HG03432 (cell line): ENCODE measurements at regions not wholly inside any gene's neighbourhood (a gene's known extent, or its start where the extent isn't known, plus 50 kb on each side); places are given as distances from the start of the nearest gene placed in this dataset.
A peak's percentile ranks its signal among the peaks of the same experiment; 100 is the strongest.
"Not testable (repeated sequence)": the region's sequence is repeated elsewhere in the genome, so short reads cannot be mapped to it uniquely, and the experiment has no call there.

Experiments
- ATAC-seq: cut with Tn5 transposase; IDR thresholded peaks from one replicate; pipeline ENCODE4 v1.9.1; 2021; ENCODE audit warnings: mild to moderate bottlenecking, moderate library complexity; ENCODE audit not compliant: unreplicated experiment

GRCh38 chr2:194870974-194871535 is 786.0 kb upstream of the SLC39A10 start:
- ATAC-seq = peak; percentile 48

DNA sequence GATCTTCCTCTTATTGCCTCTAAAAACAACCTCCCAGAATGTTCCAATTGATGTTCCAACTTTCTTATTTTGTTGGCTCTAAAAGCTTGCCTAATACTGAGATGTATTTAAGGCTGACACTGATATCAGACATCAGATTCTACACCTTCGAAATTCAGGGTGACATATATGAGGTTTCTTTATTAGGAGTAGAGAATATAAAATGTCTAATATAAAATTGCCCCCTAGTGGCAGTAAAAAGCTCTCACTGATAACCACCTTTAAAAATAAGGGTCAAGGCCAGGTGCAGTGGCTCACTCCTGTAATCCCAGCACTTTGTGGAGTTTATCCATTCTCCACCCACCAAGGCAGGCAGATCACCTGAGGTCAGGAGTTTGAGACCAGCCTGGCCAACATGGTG is 789.7 kb upstream of the SLC39A10 start:
- ATAC-seq = peak; percentile 76

DNA sequence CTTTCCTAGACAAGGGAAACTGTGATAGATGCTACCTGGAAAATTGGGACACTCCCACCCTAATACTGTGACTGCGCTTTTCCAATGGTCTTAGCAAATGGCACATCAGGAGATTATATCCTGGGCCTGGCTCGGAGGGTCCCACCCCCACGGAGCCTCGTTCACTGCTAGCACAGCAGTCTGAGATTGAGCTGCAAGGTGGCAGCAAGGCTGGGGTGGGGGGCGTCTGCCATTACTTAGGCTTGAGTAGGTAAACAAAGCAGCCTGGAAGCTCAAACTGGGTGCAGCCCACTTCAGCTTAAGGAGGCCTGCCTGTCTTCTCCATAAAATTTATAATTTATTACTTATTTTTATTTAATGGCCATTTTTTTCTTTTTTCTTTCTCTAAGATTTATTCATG is 802.1 kb upstream of the SLC39A10 start:
- no peak for ATAC-seq

DNA sequence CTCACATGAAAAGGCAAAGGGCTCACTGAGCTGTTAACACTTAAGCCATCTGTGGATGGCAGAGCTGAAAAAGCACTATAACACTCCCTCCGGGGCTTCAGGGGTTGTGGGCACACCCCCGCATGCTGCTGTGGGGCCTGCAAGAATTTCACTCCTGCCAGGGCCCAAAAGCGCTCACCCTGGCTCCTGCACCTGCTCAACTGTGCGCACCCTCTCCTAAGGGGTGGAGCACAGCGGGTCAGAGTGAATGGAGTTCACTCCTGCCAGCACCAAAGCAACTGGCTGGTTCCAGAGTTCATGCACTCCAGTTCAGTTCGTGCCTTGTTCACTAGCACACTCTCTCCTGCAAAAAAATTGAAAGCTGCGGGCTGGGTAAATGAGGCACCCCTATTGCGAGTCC is 814.2 kb upstream of the SLC39A10 start:
- no peak for ATAC-seq

DNA sequence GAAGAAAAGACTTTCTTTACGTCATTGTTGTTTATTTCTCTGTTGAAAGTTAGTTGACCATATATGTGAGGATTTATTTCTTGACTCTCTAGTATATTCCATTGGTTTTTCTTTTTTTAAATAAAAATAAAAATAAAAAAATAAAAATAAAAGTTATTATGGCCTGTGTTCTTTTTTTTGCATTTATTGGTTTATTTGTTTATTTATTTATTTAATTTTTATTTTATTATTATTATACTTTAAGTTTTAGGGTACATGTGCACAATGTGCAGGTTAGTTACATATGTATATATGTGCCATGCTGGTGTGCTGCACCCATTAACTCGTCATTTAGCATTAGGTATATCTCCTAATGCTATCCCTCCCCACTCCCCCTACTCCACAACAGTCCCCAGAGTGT is 822.7 kb upstream of the SLC39A10 start:
- not testable (repeated sequence) for ATAC-seq

GRCh38 chr2:194826241-194826640 is 830.8 kb upstream of the SLC39A10 start:
- no peak for ATAC-seq

GRCh38 chr2:194824450-194824849 is 832.6 kb upstream of the SLC39A10 start:
- ATAC-seq = no peak

GRCh38 chr2:194822657-194823056 is 834.4 kb upstream of the SLC39A10 start:
- no peak for ATAC-seq

DNA sequence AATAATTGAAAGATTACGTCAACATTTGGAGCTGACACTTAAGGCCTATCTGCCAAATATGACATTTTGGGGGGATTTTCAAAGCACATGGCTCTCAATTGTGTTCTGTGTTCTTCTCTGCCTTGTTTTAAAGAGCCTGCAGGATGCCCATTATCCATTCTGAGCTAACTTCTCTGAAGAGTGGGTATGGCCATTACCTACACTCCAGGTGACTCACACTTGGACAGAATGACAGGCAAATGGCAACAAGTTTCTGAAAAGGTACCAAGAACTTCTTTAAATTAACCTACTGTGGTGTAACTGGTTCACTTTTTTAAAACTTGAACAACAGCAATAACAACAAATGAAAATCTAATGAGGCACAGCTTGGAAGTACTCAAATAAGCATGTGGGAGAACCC is 834.9 kb upstream of the SLC39A10 start:
- ATAC-seq = no peak

DNA sequence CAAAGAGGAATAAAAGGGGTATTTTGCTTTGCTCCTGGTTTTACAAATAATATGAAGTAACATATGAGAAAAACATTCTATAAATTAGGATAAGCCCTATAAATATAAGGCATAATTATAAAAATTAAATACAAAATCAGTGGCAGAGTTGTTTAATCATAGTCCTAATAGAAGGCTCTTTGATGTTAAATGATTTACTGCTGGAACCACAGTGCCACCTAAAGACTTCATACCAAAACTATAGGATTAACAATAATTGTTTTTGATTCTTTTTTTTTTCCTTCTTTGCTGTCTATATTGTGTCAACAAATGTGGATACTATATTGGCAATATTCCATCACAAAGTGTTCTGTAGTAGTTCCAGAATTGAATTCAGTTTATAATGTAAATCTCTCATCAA is 837.7 kb upstream of the SLC39A10 start:
- ATAC-seq = no peak

DNA sequence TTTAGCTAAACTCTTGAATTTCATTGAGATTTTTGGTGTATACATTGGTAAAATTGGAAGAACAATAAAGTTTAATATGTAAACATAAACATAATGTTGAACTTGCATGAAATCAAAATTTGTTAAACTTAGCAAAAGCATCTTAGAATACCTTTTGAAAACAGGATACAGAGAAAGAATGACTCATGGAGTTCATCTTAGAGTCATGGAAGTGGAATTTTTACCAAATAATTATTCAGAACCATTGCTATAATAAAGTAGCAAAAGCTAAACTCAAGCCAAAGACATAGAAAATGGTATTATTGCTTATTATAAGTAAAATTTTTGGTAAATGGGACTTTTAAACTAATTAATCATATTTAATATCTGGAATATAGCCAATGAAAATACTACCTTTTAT is 841.6 kb upstream of the SLC39A10 start:
- ATAC-seq = no peak

- ATAC-seq = no peak
Observed at GRCh38 chr2:194802589-194802988, 854.4 kb upstream of the SLC39A10 start.

DNA sequence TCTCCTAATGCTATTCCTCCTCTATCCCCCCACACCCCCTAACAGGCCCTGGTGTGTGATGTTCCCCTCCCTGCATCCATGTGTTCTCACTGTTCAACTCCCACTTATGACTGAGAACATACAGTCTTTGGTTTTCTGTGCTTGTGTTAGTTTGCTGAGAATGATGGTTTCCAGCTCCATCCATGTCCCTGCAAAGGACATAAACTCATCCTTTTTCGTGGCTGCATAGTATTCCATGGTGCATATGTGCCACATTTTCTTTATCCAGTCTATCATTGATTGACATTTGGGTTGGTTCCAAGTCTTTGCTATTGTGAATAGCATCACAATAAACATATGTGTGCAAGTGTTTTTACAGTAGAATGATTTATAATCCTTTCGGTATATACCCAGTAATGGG is 870.0 kb upstream of the SLC39A10 start:
- not testable (repeated sequence) for ATAC-seq

GRCh38 chr2:194771394-194771793 is 885.6 kb upstream of the SLC39A10 start:
- not testable (repeated sequence) for ATAC-seq

- ATAC-seq = no peak
Observed at GRCh38 chr2:194769030-194769429, 888.0 kb upstream of the SLC39A10 start.

GRCh38 chr2:194765723-194766122 is 891.3 kb upstream of the SLC39A10 start:
- ATAC-seq = no peak

DNA sequence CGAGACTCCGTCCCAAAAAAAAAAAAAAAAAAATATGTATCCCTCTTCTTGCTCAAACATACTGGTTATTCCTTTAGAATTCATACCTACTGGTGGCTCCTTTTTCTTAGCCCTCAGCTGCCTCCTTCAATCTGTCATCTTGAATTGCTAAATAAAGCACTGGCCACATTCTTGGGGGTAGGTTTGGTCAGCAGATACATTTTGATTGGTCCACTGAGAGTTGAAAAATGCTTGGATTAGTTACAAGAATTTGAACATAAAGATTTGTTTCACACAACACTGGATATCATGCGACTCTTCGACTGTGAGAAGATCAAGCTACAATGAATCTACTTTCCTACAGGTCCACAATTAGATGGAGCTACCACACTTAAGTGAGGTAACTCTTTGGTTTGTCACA is 906.1 kb upstream of the SLC39A10 start:
- ATAC-seq = no peak

DNA sequence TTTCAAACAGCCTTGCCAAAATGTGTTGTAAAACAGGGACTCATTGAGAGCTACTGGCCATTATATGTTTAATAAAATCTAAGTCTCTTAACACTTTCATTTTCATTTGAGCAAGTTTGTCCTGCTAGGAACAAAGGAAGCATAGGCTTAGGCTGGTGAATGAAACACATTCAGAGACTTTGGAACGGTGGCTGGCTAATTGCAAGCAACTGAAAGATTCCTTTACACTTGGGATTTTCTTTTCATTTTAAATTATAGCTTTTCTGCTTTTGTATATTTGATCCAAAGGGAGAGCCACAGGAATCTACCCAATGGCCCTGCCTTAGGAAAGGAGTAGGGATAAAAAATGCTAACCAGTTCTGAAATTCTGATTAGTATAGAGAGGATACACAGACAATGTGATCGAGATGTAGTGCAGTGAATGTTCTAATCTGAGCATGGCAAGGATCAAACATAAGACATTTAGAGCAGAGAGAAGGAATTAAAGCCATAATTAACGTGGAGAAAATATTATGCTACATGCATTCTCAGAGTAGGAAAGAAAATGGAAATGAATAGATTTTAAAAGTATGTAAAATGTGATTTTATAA is 911.4 kb upstream of the SLC39A10 start:
- no peak for ATAC-seq

GRCh38 chr2:194742706-194743105 is 914.3 kb upstream of the SLC39A10 start:
- ATAC-seq = no peak

DNA sequence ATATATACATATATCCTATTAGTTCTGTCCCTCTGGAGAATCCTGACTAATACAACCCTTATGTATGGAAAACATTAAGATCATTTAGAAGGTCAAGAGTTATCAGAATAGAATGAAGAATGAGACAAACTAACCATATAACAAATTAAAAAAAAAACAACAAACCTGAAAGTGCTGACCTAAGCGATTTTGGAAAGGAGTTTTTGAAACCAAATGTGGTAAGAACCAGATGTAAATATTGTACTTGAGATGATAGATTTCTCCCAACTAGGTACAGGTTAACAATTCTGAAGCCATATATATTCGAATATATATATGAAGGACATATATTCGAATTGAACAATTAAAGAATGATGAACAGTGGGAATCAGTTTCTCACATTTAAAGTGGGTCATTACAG is 917.8 kb upstream of the SLC39A10 start:
- ATAC-seq = no peak

- ATAC-seq = no peak
Observed at GRCh38 chr2:194735837-194736542, 921.0 kb upstream of the SLC39A10 start.

GRCh38 chr2:194730266-194730665 is 926.8 kb upstream of the SLC39A10 start:
- no peak for ATAC-seq

DNA sequence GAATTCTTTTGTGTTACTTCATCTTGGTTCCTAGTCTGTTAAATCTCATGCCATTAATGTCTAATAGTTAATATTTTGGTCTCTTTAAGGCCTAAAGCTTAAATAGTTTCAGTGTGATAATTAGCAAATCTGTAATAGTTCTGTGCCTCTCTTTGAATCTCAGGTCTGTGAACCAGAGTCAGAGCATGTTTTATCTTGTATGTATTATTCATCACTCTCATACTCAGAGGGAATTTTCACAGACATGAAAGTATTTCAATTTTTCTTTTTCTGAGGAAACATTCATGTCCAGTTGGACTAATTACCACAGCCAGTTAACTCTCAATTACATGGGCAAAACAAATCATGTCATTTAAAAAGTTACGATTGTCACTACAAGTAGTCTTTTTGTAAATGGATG is 931.9 kb upstream of the SLC39A10 start:
- no peak for ATAC-seq
